ENCODE measurements at regions not wholly inside any gene's neighbourhood (a gene's known extent, or its start where the extent isn't known, plus 50 kb on each side); places are given as distances from the start of the nearest gene placed in this dataset.

GRCh38 chr1:185418472-185418871 lies 101.4 kb upstream of the IVNS1ABP start:
- WGBS, 3 donors = 58 to 69% (median 61%) methylated on average over 1 of the region's 1 CpG
- no peak overlapping the region for H3K4me3 ChIP-seq
- H3K36me3 ChIP-seq = no peaks in the 10 kb centered on the region
- H3K4me1 ChIP-seq (ENCODE audit: insufficient read depth) = no peaks in the 10 kb centered on the region
- H3K9me3 ChIP-seq = no peaks in the 10 kb centered on the region
- H3K27ac ChIP-seq = no peak overlapping the region
- TF ChIP-seq EP300 (IDR thresholded peaks at IDR 0.05) (no peak), POLR2A (IDR thresholded peaks at IDR 0.05) (no peak), CTCF (IDR thresholded peaks at IDR 0.05) (no peak)
- intact Hi-C loops (cut with DNase I) = no loop called here
- DNase-seq = no peak
- no peaks in the 10 kb centered on the region for H3K27me3 ChIP-seq

DNA sequence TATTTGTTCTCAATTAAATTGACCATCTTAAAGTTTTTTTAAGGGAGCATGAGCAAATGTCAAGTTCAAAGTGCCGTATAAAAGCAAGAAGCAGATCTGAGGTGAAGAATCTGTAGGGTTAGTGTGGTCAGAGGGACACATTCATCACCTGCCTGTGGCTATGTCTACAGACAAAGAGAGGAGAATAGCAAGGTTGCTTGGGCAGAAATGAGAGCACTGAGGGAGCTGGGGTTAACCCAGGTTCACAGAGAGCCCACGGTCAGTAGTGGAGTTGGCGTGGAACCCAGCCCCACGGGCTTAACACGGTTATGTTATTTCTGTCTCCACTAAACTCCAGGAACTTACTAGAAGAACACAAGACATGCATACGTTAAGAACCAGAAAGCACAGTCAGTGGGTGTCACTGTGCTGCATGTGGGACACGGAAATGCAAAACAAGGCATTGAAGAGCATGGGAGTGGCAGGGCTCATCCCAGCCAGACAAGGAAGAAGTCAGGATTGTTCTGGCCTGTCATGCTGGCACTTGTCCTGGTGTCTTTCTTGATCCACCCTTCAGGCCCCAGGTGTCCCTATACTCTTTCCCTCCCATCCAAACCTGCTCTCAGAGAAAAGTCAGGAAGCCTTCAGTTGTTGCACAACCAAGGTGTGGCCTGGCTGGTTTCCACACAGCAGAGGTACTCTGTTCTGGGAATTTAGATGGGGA lies 95.5 kb upstream of the IVNS1ABP start:
- no peaks in the 10 kb centered on the region for H3K9me3 ChIP-seq
- no peaks in the 10 kb centered on the region for H3K4me1 ChIP-seq (ENCODE audit: insufficient read depth)
- TF ChIP-seq POLR2A (IDR thresholded peaks at IDR 0.05) = no peak
- TF ChIP-seq EP300 (IDR thresholded peaks at IDR 0.05) = no peak
- no peak for TF ChIP-seq CTCF (IDR thresholded peaks at IDR 0.05)
- no peak overlapping the region for H3K4me3 ChIP-seq
- intact Hi-C loops (cut with DNase I) = no loop called here
- WGBS, 3 donors = 85 to 95% (median 86%) methylated on average over 7 of the region's 7 CpGs
- no peak overlapping the region for H3K27ac ChIP-seq
- no peaks in the 10 kb centered on the region for H3K27me3 ChIP-seq
- DNase-seq = no peak
- H3K36me3 ChIP-seq = no peaks in the 10 kb centered on the region

GRCh38 chr1:185409763-185410528 lies 92.9 kb upstream of the IVNS1ABP start:
- no peak for TF ChIP-seq POLR2A (IDR thresholded peaks at IDR 0.05)
- no peaks in the 10 kb centered on the region for H3K4me1 ChIP-seq (ENCODE audit: insufficient read depth)
- H3K9me3 ChIP-seq = no peaks in the 10 kb centered on the region
- no peak for DNase-seq
- 34 to 72% (median 65%) methylated on average over 1 of the region's 1 CpG for WGBS, 3 donors
- H3K27ac ChIP-seq = no peak overlapping the region
- no peak overlapping the region for H3K4me3 ChIP-seq
- H3K36me3 ChIP-seq = no peaks in the 10 kb centered on the region
- intact Hi-C loops (cut with DNase I) = no loop called here
- H3K27me3 ChIP-seq = no peaks in the 10 kb centered on the region

DNA sequence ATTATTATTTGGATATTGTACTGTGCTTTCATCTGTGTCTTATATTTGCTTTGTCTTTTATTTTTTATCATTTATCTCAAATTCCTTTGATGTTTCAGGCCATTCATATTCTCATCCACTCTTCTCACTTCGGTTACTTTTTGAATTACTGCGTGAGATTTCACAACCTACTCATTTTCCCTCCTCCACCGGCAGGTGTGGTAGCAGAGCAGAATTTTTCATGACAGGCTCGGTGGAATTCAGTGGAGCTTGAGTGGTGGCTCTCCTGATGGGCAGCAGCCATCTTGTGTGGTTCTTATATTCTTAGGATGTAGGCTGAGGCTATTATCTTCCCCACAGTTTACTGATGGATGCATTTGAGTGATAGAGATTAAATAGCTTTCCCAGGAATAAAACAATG lies 92.3 kb upstream of the IVNS1ABP start:
- no peaks in the 10 kb centered on the region for H3K9me3 ChIP-seq
- H3K4me3 ChIP-seq = no peak overlapping the region
- 64 to 76% (median 67%) methylated on average over 4 of the region's 4 CpGs for WGBS, 3 donors
- no peak overlapping the region for H3K27ac ChIP-seq
- H3K27me3 ChIP-seq = no peaks in the 10 kb centered on the region
- TF ChIP-seq EP300 (IDR thresholded peaks at IDR 0.05) (no peak), CTCF (IDR thresholded peaks at IDR 0.05) (no peak)
- DNase-seq = no peak
- H3K4me1 ChIP-seq (ENCODE audit: insufficient read depth) = no peaks in the 10 kb centered on the region
- no peaks in the 10 kb centered on the region for H3K36me3 ChIP-seq
- intact Hi-C loops (cut with DNase I) = no loop called here

DNA sequence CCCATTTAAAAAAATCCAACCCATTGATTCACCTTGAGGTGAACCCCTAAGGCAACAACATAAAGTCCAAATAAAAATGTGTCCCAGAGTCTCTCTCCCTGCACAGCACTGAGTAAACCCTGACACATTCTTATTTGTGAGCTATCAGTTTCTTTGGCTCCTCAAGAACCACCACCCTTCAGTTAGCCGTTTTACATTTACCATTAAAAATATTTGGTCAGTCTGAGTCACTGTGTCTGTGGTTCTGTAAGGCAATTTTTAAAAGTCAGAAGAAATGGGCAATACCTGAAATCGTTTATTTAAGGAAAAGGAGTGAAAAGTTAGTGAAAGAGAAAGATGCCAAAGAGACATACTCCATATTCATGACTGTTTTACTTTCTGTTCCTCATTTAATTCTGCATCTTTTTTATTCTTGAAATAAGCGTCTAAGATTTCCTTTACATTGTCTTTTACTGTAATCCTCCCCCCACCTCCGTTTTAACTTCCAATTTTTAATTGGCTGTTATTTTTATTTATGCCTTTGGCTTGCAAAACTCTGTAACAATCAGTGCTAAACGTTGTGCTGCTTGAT lies 91.7 kb upstream of the IVNS1ABP start:
- no peak overlapping the region for H3K27ac ChIP-seq
- 45 to 59% (median 56%) methylated on average over 5 of the region's 5 CpGs for WGBS, 3 donors
- TF ChIP-seq CTCF (IDR thresholded peaks at IDR 0.05) (no peak), POLR2A (IDR thresholded peaks at IDR 0.05) (no peak), EP300 (IDR thresholded peaks at IDR 0.05) (no peak)
- H3K36me3 ChIP-seq = no peaks in the 10 kb centered on the region
- no peaks in the 10 kb centered on the region for H3K4me1 ChIP-seq (ENCODE audit: insufficient read depth)
- intact Hi-C loops (cut with DNase I) = no loop called here
- H3K9me3 ChIP-seq = no peaks in the 10 kb centered on the region
- H3K27me3 ChIP-seq = no peaks in the 10 kb centered on the region
- DNase-seq = no peak
- no peak overlapping the region for H3K4me3 ChIP-seq
